GM23338 (cell line): ENCODE measurements at regions not wholly inside any gene's neighbourhood (a gene's known extent, or its start where the extent isn't known, plus 50 kb on each side); places are given as distances from the start of the nearest gene placed in this dataset.

Source experiments
- ATAC-seq: fragments of 200-7000 bp; cut with Tn5 transposase; 3 replicates; pipeline ENCODE4 v1.9.1; 2020
- DNase-seq: peaks from one replicate; pipeline ENCODE4 v3.0.0-alpha.2; 2015; ENCODE audit warnings: low spot score
- H2AFZ ChIP-seq: fragments of 200-600 bp; sonication (generic); 2 replicates; pipeline ENCODE4 v1.8.0; 2016; ENCODE audit warnings: antibody characterized with exemption, mild to moderate bottlenecking, moderate library complexity
- H3F3A ChIP-seq: fragments of 200-600 bp; sonication (generic); replicated peaks from 2 replicates; pipeline ENCODE4 v1.8.0; 2017; ENCODE audit warnings: antibody characterized with exemption, mixed run types, low read depth
- H3K27ac ChIP-seq: fragments of 200-600 bp; sonication (generic); 2 replicates; pipeline ENCODE4 v1.6.1; 2016; ENCODE audit warnings: low read depth
- H3K27me3 ChIP-seq: fragments of 200-600 bp; sonication (generic); 2 replicates; pipeline ENCODE4 v1.8.0; 2016; ENCODE audit warnings: mild to moderate bottlenecking, mixed run types, moderate library complexity; ENCODE audit not compliant: insufficient read depth
- H3K36me3 ChIP-seq: fragments of 200-600 bp; sonication (generic); 2 replicates; pipeline ENCODE4 v1.8.0; 2016; ENCODE audit warnings: mild to moderate bottlenecking; ENCODE audit not compliant: insufficient read depth
- H3K4me1 ChIP-seq: fragments of 200-600 bp; sonication (generic); 2 replicates; pipeline ENCODE4 v1.8.0; 2016; ENCODE audit warnings: mild to moderate bottlenecking, moderate library complexity; ENCODE audit not compliant: insufficient read depth
- H3K4me2 ChIP-seq: fragments of 200-600 bp; sonication (generic); 2 replicates; pipeline ENCODE4 v1.7.1; 2017; ENCODE audit warnings: mixed run types
- H3K4me3 ChIP-seq: fragments of 200-600 bp; sonication (generic); 2 replicates; pipeline ENCODE4 v1.6.1; 2016; ENCODE audit warnings: mixed run types
- H3K79me2 ChIP-seq: fragments of 200-600 bp; sonication (generic); replicated peaks from 2 replicates; pipeline ENCODE4 v1.8.0; 2017; ENCODE audit warnings: mild to moderate bottlenecking; ENCODE audit not compliant: insufficient read depth
- H3K9me2 ChIP-seq: fragments of 200-600 bp; sonication (generic); 2 replicates; pipeline ENCODE4 v1.8.0; 2017; ENCODE audit not compliant: insufficient read depth
- H4K20me1 ChIP-seq: fragments of 200-600 bp; sonication (generic); replicated peaks from 2 replicates; pipeline ENCODE4 v1.8.0; 2017; ENCODE audit warnings: mild to moderate bottlenecking; ENCODE audit not compliant: insufficient read depth
- H3K27ac Mint-ChIP-seq: 2 replicates; pipeline ENCODE4 v1.8.0; 2020; ENCODE audit warnings: inconsistent platforms, mild to moderate bottlenecking, moderate library complexity, mixed read lengths
- H3K27me3 Mint-ChIP-seq: 3 replicates; pipeline ENCODE4 v1.8.0; 2022; ENCODE audit warnings: low read depth, mild to moderate bottlenecking, moderate library complexity, mixed read lengths, inconsistent platforms; ENCODE audit not compliant: insufficient read depth, poor library complexity
- H3K36me3 Mint-ChIP-seq: 3 replicates; pipeline ENCODE4 v1.8.0; 2021; ENCODE audit warnings: low read depth, mild to moderate bottlenecking, inconsistent platforms, moderate library complexity, mixed read lengths
- H3K4me1 Mint-ChIP-seq: 3 replicates; pipeline ENCODE4 v1.8.0; 2020; ENCODE audit warnings: mild to moderate bottlenecking, inconsistent platforms, mixed read lengths
- H3K4me3 Mint-ChIP-seq: 3 replicates; pipeline ENCODE4 v1.8.0; 2021; ENCODE audit warnings: moderate library complexity, mild to moderate bottlenecking, inconsistent platforms, mixed read lengths
- H3K9me3 Mint-ChIP-seq: 3 replicates; pipeline ENCODE4 v1.8.0; 2020; ENCODE audit warnings: moderate library complexity, mild to moderate bottlenecking, inconsistent platforms, mixed read lengths
- CREB1 ChIP-seq: fragments of 250-450 bp; sonication (Bioruptor Pico); IDR thresholded peaks from 2 replicates; pipeline ENCODE4 v1.5.0; 2020; ENCODE audit warnings: low read depth, mild to moderate bottlenecking, moderate library complexity
- EZH2 ChIP-seq: fragments of 200-600 bp; sonication (generic); IDR thresholded peaks from one replicate; pipeline ENCODE4 v1.8.0; 2017; ENCODE audit warnings: antibody characterized with exemption, mild to moderate bottlenecking, low read depth; ENCODE audit not compliant: unreplicated experiment
- EZH2phosphoT487 ChIP-seq: fragments of 200-600 bp; sonication (generic); IDR thresholded peaks from one replicate; pipeline ENCODE4 v1.8.1; 2018; ENCODE audit warnings: antibody characterized with exemption; ENCODE audit not compliant: unreplicated experiment
- JUNB ChIP-seq: IDR thresholded peaks from one replicate; pipeline ENCODE4 v1.6.1; 2016; ENCODE audit warnings: antibody characterized with exemption; ENCODE audit not compliant: unreplicated experiment
- NANOG ChIP-seq: IDR thresholded peaks from 2 replicates; pipeline ENCODE4 v1.6.1; 2016; ENCODE audit warnings: antibody characterized with exemption, borderline replicate concordance
- POLR2AphosphoS5 ChIP-seq: IDR thresholded peaks from 2 replicates; pipeline ENCODE4 v1.6.1; 2016; ENCODE audit warnings: antibody characterized with exemption, low read depth
- STAT1 ChIP-seq: IDR thresholded peaks from one replicate; pipeline ENCODE4 v1.6.1; 2016; ENCODE audit warnings: antibody characterized with exemption; ENCODE audit not compliant: unreplicated experiment
- ZNF114 ChIP-seq: fragments of 250-450 bp; sonication (Bioruptor Pico); IDR thresholded peaks from 2 replicates; pipeline ENCODE4 v1.5.0; 2020; ENCODE audit warnings: mild to moderate bottlenecking, moderate library complexity
- ZNF331 ChIP-seq: fragments of 250-450 bp; sonication (Bioruptor Pico); IDR thresholded peaks from 2 replicates; pipeline ENCODE4 v1.5.0; 2020; ENCODE audit warnings: low read depth, mild to moderate bottlenecking, moderate library complexity
- ZNF462 ChIP-seq: fragments of 250-450 bp; sonication (Bioruptor Pico); IDR thresholded peaks from 2 replicates; pipeline ENCODE4 v1.5.0; 2020; ENCODE audit warnings: mild to moderate bottlenecking, moderate library complexity
- TF ChIP-seq, protein P1 (sequence below): IDR thresholded peaks from one replicate; pipeline ENCODE4 v1.6.1; 2018; ENCODE audit warnings: antibody characterized with exemption; ENCODE audit not compliant: unreplicated experiment
- TF ChIP-seq, protein P2 (sequence below): IDR thresholded peaks from 2 replicates; pipeline ENCODE4 v1.6.1; 2016; ENCODE audit warnings: antibody characterized with exemption

GRCh38 chr10:10845185-10845584 is 172.5 kb upstream of the CELF2 start (continued):
- TF ChIP-seq, protein P1, sequence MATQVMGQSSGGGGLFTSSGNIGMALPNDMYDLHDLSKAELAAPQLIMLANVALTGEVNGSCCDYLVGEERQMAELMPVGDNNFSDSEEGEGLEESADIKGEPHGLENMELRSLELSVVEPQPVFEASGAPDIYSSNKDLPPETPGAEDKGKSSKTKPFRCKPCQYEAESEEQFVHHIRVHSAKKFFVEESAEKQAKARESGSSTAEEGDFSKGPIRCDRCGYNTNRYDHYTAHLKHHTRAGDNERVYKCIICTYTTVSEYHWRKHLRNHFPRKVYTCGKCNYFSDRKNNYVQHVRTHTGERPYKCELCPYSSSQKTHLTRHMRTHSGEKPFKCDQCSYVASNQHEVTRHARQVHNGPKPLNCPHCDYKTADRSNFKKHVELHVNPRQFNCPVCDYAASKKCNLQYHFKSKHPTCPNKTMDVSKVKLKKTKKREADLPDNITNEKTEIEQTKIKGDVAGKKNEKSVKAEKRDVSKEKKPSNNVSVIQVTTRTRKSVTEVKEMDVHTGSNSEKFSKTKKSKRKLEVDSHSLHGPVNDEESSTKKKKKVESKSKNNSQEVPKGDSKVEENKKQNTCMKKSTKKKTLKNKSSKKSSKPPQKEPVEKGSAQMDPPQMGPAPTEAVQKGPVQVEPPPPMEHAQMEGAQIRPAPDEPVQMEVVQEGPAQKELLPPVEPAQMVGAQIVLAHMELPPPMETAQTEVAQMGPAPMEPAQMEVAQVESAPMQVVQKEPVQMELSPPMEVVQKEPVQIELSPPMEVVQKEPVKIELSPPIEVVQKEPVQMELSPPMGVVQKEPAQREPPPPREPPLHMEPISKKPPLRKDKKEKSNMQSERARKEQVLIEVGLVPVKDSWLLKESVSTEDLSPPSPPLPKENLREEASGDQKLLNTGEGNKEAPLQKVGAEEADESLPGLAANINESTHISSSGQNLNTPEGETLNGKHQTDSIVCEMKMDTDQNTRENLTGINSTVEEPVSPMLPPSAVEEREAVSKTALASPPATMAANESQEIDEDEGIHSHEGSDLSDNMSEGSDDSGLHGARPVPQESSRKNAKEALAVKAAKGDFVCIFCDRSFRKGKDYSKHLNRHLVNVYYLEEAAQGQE: no peak
- TF ChIP-seq CREB1 (CRISPR knock-in tag) (no peak), NANOG (no peak), JUNB (no peak), ZNF331 (CRISPR knock-in tag) (no peak), POLR2AphosphoS5 (no peak), EZH2phosphoT487 (no peak)
- TF ChIP-seq, protein P2, sequence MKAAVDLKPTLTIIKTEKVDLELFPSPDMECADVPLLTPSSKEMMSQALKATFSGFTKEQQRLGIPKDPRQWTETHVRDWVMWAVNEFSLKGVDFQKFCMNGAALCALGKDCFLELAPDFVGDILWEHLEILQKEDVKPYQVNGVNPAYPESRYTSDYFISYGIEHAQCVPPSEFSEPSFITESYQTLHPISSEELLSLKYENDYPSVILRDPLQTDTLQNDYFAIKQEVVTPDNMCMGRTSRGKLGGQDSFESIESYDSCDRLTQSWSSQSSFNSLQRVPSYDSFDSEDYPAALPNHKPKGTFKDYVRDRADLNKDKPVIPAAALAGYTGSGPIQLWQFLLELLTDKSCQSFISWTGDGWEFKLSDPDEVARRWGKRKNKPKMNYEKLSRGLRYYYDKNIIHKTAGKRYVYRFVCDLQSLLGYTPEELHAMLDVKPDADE: no peak

GRCh38 chr10:10845826-10846503 is 171.7 kb upstream of the CELF2 start:
- Mint-ChIP-seq H3K27ac (peak overlapping the region; percentile 5; the same call in 1 of the 2 replicates), H3K4me1 (no peaks in the 10 kb centered on the region), H3K9me3 (peaks cover 4% of the 10 kb centered on the region; the same call in 2 of the 3 replicates), H3K27me3 (no peaks in the 10 kb centered on the region), H3K4me3 (no peak overlapping the region), H3K36me3 (no peaks in the 10 kb centered on the region)
- H3K4me2 ChIP-seq: no peak overlapping the region
- no peaks in the 10 kb centered on the region for H3K4me1 ChIP-seq
- peak overlapping the region; percentile 29; the same call in 1 of the 2 replicates for H2AFZ ChIP-seq
- H3K27me3 ChIP-seq: no peaks in the 10 kb centered on the region
- no peaks in the 10 kb centered on the region for H3K9me2 ChIP-seq
- TF ChIP-seq ZNF331 (CRISPR knock-in tag): no peak
- no peak for TF ChIP-seq ZNF462 (CRISPR knock-in tag)
- TF ChIP-seq CREB1 (CRISPR knock-in tag): no peak
- no peak for TF ChIP-seq NANOG
- no peak for TF ChIP-seq JUNB
- no peak for TF ChIP-seq ZNF114
- TF ChIP-seq EZH2: no peak
- TF ChIP-seq, protein P2: no peak
- TF ChIP-seq EZH2phosphoT487: no peak
- no peak for TF ChIP-seq STAT1
- ATAC-seq: no peak
- no peak overlapping the region for H3K4me3 ChIP-seq
- DNase-seq: no peak
- no peaks in the 10 kb centered on the region for H4K20me1 ChIP-seq
- H3K79me2 ChIP-seq: no peaks in the 10 kb centered on the region
- H3K36me3 ChIP-seq: no peaks in the 10 kb centered on the region
- no peaks in the 10 kb centered on the region for H3F3A ChIP-seq
- H3K27ac ChIP-seq: no peak overlapping the region
